Thyroid gland (tissue), 4 donors: ENCODE measurements at regions not wholly inside any gene's neighbourhood (a gene's known extent, or its start where the extent isn't known, plus 50 kb on each side); places are given as distances from the start of the nearest gene placed in this dataset.

Experiments used
- DNase-seq, 2 donors: peaks; one replicate each; pipeline ENCODE4 v3.0.0-alpha.2; 2019
- H3K27ac ChIP-seq, 3 donors: fragments of 200-600 bp; sonication (generic); 1 replicate in 2 of 3; 2 replicates in 1 of 3; pipeline ENCODE4 v1.5.1; 2016 to 2019; ENCODE audit warnings: mild to moderate bottlenecking in 1 of 3, moderate library complexity in 1 of 3
- H3K27me3 ChIP-seq: fragments of 200-600 bp; sonication (generic); one replicate; pipeline ENCODE4 v1.5.1; 2019
- H3K36me3 ChIP-seq, 2 donors: fragments of 200-600 bp; sonication (generic); one replicate each; pipeline ENCODE4 v1.5.1; 2016 to 2019
- H3K4me1 ChIP-seq, 2 donors: fragments of 200-600 bp; sonication (generic); one replicate each; pipeline ENCODE4 v1.5.1; 2017 to 2019
- H3K4me3 ChIP-seq, 3 donors: fragments of 200-600 bp; sonication (generic); replicated peaks in 1 of 3; 1 replicate in 2 of 3; 2 replicates in 1 of 3; pipeline ENCODE4 v1.5.1; 2016; ENCODE audit warnings: mild to moderate bottlenecking in 1 of 3
- H3K9me3 ChIP-seq: fragments of 200-600 bp; sonication (generic); one replicate; pipeline ENCODE4 v1.5.1; 2017
- CTCF ChIP-seq, 6 experiments: fragments of 200-600 bp in 3 of 6; fragments of 450-650 bp in 3 of 6; sonication (generic) in 3 of 6; IDR thresholded peaks; one replicate each; pipeline ENCODE4 v1.5.1; 2016 to 2019; ENCODE audit warnings: antibody characterized with exemption in 6 of 6, mild to moderate bottlenecking in 2 of 6, inconsistent platforms in 1 of 6, moderate library complexity in 1 of 6
- POLR2A ChIP-seq, 2 donors: fragments of 450-650 bp; IDR thresholded peaks; one replicate each; pipeline ENCODE4 v1.6.1; 2017; ENCODE audit warnings: antibody characterized with exemption in 2 of 2, mild to moderate bottlenecking in 2 of 2, moderate library complexity in 1 of 2
- WGBS, 2 donors: methylation state at CpG; one replicate each; pipeline ENCODE4 v1.1.5; 2017; 5-methylcytosine and 5-hydroxymethylcytosine counted together
- intact Hi-C: fragments of 100-400 bp; cut with DNase I; formaldehyde crosslinking; loops from one replicate; pipeline ENCODE4 v1.15.1; 2023

GRCh38 chr21:25298512-25299491 lies 308.5 kb downstream of the MRPL39 start:
- no peaks in the 10 kb centered on the region for H3K4me1 ChIP-seq
- TF ChIP-seq CTCF (IDR thresholded peaks at IDR 0.05) (no peak), POLR2A (IDR thresholded peaks at IDR 0.05) (no peak)
- H3K9me3 ChIP-seq, result no peaks in the 10 kb centered on the region
- no peak overlapping the region for H3K4me3 ChIP-seq
- intact Hi-C loops, result no loop called here
- no peaks in the 10 kb centered on the region for H3K36me3 ChIP-seq
- no peak overlapping the region for H3K27ac ChIP-seq
- WGBS, 2 donors, result 84 to 91% methylated on average over 2 of the region's 2 CpGs
- H3K27me3 ChIP-seq, result no peaks in the 10 kb centered on the region
- DNase-seq, result no peak

GRCh38 chr21:25297117-25297516 lies 310.2 kb downstream of the MRPL39 start:
- 86 to 89% methylated on average over 1 of the region's 1 CpG for WGBS, 2 donors
- Histone ChIP-seq H3K27me3 (no peaks in the 10 kb centered on the region), H3K4me1 (no peaks in the 10 kb centered on the region), H3K4me3 (no peak overlapping the region), H3K27ac (no peak overlapping the region), H3K36me3 (no peaks in the 10 kb centered on the region), H3K9me3 (no peaks in the 10 kb centered on the region)
- no peak for DNase-seq
- TF ChIP-seq POLR2A (IDR thresholded peaks at IDR 0.05) (no peak), CTCF (IDR thresholded peaks at IDR 0.05) (no peak)
- intact Hi-C loops, result no loop called here

GRCh38 chr21:25296252-25296651 lies 311.0 kb downstream of the MRPL39 start:
- Histone ChIP-seq H3K27ac (no peak overlapping the region), H3K4me3 (no peak overlapping the region), H3K27me3 (no peaks in the 10 kb centered on the region), H3K9me3 (no peaks in the 10 kb centered on the region), H3K36me3 (no peaks in the 10 kb centered on the region), H3K4me1 (no peaks in the 10 kb centered on the region)
- TF ChIP-seq POLR2A (IDR thresholded peaks at IDR 0.05) (no peak), CTCF (IDR thresholded peaks at IDR 0.05) (no peak)
- intact Hi-C loops, result no loop called here
- 64 to 79% methylated on average over 5 of the region's 5 CpGs for WGBS, 2 donors
- no peak for DNase-seq

- H3K27me3 ChIP-seq, result no peaks in the 10 kb centered on the region
- DNase-seq, result no peak
- no peaks in the 10 kb centered on the region for H3K4me1 ChIP-seq
- no peak overlapping the region for H3K27ac ChIP-seq
- H3K9me3 ChIP-seq, result no peaks in the 10 kb centered on the region
- WGBS, 2 donors, result 84 to 85% methylated on average over 6 of the region's 6 CpGs
- no peak for TF ChIP-seq POLR2A (IDR thresholded peaks at IDR 0.05)
- no peak for TF ChIP-seq CTCF (IDR thresholded peaks at IDR 0.05)
- intact Hi-C loops, result no loop called here
- H3K4me3 ChIP-seq, result no peak overlapping the region
- no peaks in the 10 kb centered on the region for H3K36me3 ChIP-seq
These were observed 314.9 kb downstream of the MRPL39 start for GRCh38 chr21:25292396-25292795.

- no peaks in the 10 kb centered on the region for H3K36me3 ChIP-seq
- H3K27ac ChIP-seq, result no peak overlapping the region
- H3K27me3 ChIP-seq, result no peaks in the 10 kb centered on the region
- TF ChIP-seq POLR2A (IDR thresholded peaks at IDR 0.05) (no peak), CTCF (IDR thresholded peaks at IDR 0.05) (no peak)
- no peak overlapping the region for H3K4me3 ChIP-seq
- no peaks in the 10 kb centered on the region for H3K4me1 ChIP-seq
- H3K9me3 ChIP-seq, result no peaks in the 10 kb centered on the region
- 53 to 58% methylated on average over 6 of the region's 6 CpGs for WGBS, 2 donors
- no peak for DNase-seq
- intact Hi-C loops, result no loop called here
These were observed 323.6 kb downstream of the MRPL39 start for GRCh38 chr21:25283720-25284119.
